AG20443 (cell line): ENCODE measurements at regions not wholly inside any gene's neighbourhood (a gene's known extent, or its start where the extent isn't known, plus 50 kb on each side); places are given as distances from the start of the nearest gene placed in this dataset.
"Not testable (repeated sequence)": the region's sequence is repeated elsewhere in the genome, so short reads cannot be mapped to it uniquely, and the experiment has no call there.

Experiments
- DNase-seq: peaks from one replicate; pipeline ENCODE4 v3.0.0; 2012; ENCODE audit warnings: low spot score, mixed read lengths

GRCh38 chr3:106820726-106821362 is 556.4 kb upstream of the CCDC54 start:
- DNase-seq, result no peak

GRCh38 chr3:106821801-106822200 is 555.4 kb upstream of the CCDC54 start:
- no peak for DNase-seq

- no peak for DNase-seq
Observed at GRCh38 chr3:106822204-106822603, 555.0 kb upstream of the CCDC54 start.

DNA sequence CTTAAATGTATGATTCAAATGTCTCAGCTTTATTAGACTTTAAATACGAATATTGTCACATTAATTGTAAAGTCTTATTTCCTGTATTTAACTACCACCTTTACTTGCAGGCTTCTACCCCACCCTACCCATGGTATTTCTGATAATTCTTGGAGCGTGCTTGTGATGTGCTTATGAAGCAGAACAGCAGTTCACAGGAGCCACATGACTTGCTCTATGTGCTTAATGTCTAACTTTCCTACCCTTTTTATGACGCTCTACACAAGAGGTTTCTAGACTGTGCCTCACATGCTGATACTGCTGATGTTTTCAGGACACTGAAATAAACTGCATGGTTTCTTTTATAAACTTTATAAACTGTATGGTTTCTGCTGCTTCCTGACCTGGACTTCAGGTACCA is 553.5 kb upstream of the CCDC54 start:
- no peak for DNase-seq

DNA sequence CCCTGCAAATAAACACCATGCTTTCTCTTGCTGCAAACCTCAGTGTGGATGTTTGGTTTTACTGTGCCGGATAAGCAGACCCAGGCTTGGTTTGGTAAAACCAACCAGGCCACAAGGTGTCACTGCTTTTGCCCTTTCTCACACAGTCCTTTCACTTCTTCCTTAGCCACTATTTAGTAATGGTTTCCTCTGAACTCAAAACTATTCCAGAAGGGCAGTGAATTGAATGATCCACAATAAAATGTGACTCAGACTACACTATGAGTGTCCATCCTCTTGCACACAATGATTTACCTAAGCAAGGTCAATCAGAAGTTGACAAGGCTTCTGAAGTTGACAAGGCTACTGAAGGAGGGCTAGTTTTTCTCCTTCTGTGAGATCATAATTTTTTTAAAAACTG is 552.4 kb upstream of the CCDC54 start:
- DNase-seq, result peak; percentile 29

DNA sequence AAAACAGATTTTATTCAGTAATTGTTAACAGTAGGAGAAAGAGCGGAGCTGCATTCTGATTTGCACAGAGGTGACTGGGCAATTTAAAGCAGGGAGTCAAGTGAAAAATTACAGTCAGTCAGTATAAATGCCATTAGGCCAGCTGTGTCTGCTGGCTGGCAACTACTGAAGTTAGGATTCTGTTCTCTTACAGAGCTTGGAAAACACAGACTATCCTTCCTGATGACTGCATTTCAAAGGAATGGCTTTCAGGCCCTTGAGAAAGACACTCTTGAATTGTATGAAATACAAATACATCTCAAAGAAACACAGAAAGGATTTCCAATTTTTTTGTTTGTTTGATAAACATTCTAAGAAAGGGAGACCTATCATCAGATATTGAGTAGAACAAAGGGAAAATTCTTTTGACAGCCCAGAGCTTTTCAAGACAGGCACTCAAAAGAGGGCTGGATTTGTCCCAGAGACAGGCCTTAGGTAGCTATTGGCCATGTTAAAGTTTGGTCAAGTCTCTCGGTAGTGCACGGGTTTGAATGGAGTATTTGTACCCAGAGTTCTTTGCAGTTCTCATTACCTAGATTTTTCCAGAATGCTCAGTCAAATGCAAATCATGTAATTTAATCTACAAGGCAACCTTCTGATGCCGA is 551.2 kb upstream of the CCDC54 start:
- peak; percentile 62 for DNase-seq

GRCh38 chr3:106826791-106827311 is 550.4 kb upstream of the CCDC54 start:
- no peak for DNase-seq

DNA sequence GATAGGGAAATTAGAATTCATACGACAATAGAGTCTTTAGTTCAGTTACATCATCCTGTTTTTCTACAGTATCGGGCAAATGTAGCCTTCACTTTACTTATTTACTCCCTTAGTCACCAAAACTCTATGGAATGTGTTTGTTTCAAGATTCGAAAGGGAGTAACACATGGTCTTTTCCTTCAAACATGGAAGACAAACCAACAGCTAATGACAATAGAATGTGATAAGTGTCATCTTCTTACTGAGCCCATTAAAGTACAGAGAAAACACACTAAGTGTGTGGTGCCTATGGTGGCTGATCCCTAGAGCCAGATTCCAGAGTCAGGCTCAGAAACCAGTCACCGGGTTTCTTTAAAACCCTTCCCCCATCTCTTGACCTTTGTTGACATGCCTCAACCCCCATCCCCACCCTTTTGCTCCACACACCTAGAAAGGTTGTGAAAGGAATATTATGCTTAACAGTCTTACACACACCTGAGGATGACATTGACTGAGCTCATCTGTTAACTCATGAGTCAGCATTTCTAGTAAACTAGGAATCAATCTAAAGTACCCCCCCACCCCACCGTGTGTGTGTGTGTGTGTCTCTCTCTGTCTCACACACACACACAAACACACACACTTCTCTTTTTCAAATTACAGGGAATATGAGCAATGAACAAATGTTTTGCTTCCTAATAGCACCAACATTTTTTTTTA is 549.6 kb upstream of the CCDC54 start:
- DNase-seq, result no peak

- no peak for DNase-seq
Observed at GRCh38 chr3:106829206-106829605, 548.0 kb upstream of the CCDC54 start.

DNA sequence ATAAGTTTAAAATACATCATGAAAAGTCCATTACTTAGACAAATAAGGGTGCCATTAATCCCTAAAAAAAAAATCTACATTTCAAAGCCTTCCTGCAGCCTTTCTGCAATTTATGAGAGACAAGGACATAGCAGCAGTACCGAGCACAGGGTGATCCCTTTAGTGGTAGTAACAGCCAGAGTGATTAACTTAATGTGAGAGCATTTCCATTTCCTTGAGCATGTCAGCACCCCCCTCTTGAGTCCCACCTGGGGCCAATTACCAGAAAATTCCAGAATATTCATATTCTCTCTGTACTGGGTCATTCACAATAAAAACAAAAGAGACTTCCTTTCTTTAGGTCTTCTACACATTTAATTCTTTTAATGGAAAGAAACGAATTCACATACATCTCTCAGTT is 546.9 kb upstream of the CCDC54 start:
- DNase-seq, result no peak

- DNase-seq, result no peak
Observed at GRCh38 chr3:106836906-106837305, 540.3 kb upstream of the CCDC54 start.

- no peak for DNase-seq
Observed at GRCh38 chr3:106837616-106838015, 539.6 kb upstream of the CCDC54 start.

GRCh38 chr3:106839576-106840280 is 537.5 kb upstream of the CCDC54 start:
- DNase-seq, result peak; percentile 17

- DNase-seq, result no peak
Observed at GRCh38 chr3:106840319-106840718, 536.9 kb upstream of the CCDC54 start.

GRCh38 chr3:106842151-106842550 is 535.1 kb upstream of the CCDC54 start:
- no peak for DNase-seq

- no peak for DNase-seq
Observed at GRCh38 chr3:106844638-106845037, 532.6 kb upstream of the CCDC54 start.

- DNase-seq, result no peak
Observed at GRCh38 chr3:106848099-106848498, 529.1 kb upstream of the CCDC54 start.

- DNase-seq, result peak; percentile 64
Observed at GRCh38 chr3:106850437-106850836, 526.8 kb upstream of the CCDC54 start.

GRCh38 chr3:106858321-106858720 is 518.9 kb upstream of the CCDC54 start:
- not testable (repeated sequence) for DNase-seq

DNA sequence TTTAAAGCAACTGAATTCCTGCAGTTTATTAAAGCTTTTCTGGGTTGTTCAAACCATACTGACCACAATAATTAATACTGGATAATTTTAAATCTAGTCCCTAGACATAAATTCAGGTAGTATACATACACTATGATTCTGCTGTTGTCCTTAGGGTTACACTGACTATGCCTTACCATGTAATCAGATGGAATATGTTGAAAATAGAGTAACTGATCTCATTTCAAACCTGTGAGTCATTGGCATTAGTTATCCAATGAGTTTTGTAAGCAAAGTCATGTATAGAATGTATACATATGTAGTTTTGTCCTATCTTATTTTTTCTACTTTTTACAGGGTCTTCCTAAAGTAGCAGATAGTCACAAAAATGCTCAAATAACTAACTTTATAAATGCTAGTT is 517.1 kb upstream of the CCDC54 start:
- no peak for DNase-seq

- DNase-seq, result peak; percentile 33
Observed at GRCh38 chr3:106862067-106862466, 515.2 kb upstream of the CCDC54 start.

- DNase-seq, result no peak
Observed at GRCh38 chr3:106877627-106878026, 499.6 kb upstream of the CCDC54 start.

- DNase-seq, result no peak
Observed at GRCh38 chr3:106880206-106880605, 497.0 kb upstream of the CCDC54 start.
